ENCODE measurements at regions not wholly inside any gene's neighbourhood (a gene's known extent, or its start where the extent isn't known, plus 50 kb on each side); places are given as distances from the start of the nearest gene placed in this dataset.
"Not testable (repeated sequence)": the region's sequence is repeated elsewhere in the genome, so short reads cannot be mapped to it uniquely, and the experiment has no call there.

GRCh38 chr17:70564006-70564620 lies 394.8 kb downstream of the KCNJ2 start:
- Histone ChIP-seq H3K27ac (no peak overlapping the region), H3K9ac (ENCODE audit: insufficient read length) (no peak overlapping the region), H3K36me3 (ENCODE audit: insufficient read depth, low read length) (no peaks in the 10 kb centered on the region), H3K9me3 (ENCODE audit: low read depth, low read length) (no peaks in the 10 kb centered on the region), H3K4me3 (no peak overlapping the region)
- no peak for TF ChIP-seq EZH2 (IDR thresholded peaks at IDR 0.05)
- TF ChIP-seq POLR2AphosphoS5 (IDR thresholded peaks at IDR 0.05; ENCODE audit: borderline replicate concordance, low read depth, low read length) = no peak
- TF ChIP-seq FOXP2 (optimal IDR thresholded peaks at IDR 0.05; ENCODE audit: control extremely low read depth, extremely low read length, insufficient read depth) = no peak
- DNase-seq (ENCODE audit: low read depth, low spot score) = no peak

- no peak for DNase-seq (ENCODE audit: low read depth, low spot score)
- H3K27ac ChIP-seq = no peak overlapping the region
- no peak overlapping the region for H3K4me3 ChIP-seq
- H3K9me3 ChIP-seq (ENCODE audit: low read depth, low read length) = no peaks in the 10 kb centered on the region
- TF ChIP-seq EZH2 (IDR thresholded peaks at IDR 0.05) (no peak), FOXP2 (optimal IDR thresholded peaks at IDR 0.05; ENCODE audit: control extremely low read depth, extremely low read length, insufficient read depth) (no peak), POLR2AphosphoS5 (IDR thresholded peaks at IDR 0.05; ENCODE audit: borderline replicate concordance, low read depth, low read length) (no peak)
- H3K9ac ChIP-seq (ENCODE audit: insufficient read length) = no peak overlapping the region
- no peaks in the 10 kb centered on the region for H3K36me3 ChIP-seq (ENCODE audit: insufficient read depth, low read length)
These were observed 399.8 kb downstream of the KCNJ2 start for GRCh38 chr17:70569128-70569527.

- TF ChIP-seq FOXP2 (optimal IDR thresholded peaks at IDR 0.05; ENCODE audit: control extremely low read depth, extremely low read length, insufficient read depth) (no peak), EZH2 (IDR thresholded peaks at IDR 0.05) (no peak), POLR2AphosphoS5 (IDR thresholded peaks at IDR 0.05; ENCODE audit: borderline replicate concordance, low read depth, low read length) (no peak)
- no peaks in the 10 kb centered on the region for H3K36me3 ChIP-seq (ENCODE audit: insufficient read depth, low read length)
These were observed 408.1 kb downstream of the KCNJ2 start for GRCh38 chr17:70577456-70577855.

GRCh38 chr17:70581459-70581858 lies 412.1 kb downstream of the KCNJ2 start:
- no peak for TF ChIP-seq POLR2AphosphoS5 (IDR thresholded peaks at IDR 0.05; ENCODE audit: borderline replicate concordance, low read depth, low read length)
- H3K9ac ChIP-seq (ENCODE audit: insufficient read length) = no peak overlapping the region
- no peak for DNase-seq (ENCODE audit: low read depth, low spot score)
- no peaks in the 10 kb centered on the region for H3K36me3 ChIP-seq (ENCODE audit: insufficient read depth, low read length)
- no peak overlapping the region for H3K27ac ChIP-seq
- H3K9me3 ChIP-seq (ENCODE audit: low read depth, low read length) = no peaks in the 10 kb centered on the region
- no peak overlapping the region for H3K4me3 ChIP-seq

More at GRCh38 chr17:70577456-70577855, 408.1 kb downstream of the KCNJ2 start:
- DNase-seq (ENCODE audit: low read depth, low spot score) = no peak
- no peak overlapping the region for H3K9ac ChIP-seq (ENCODE audit: insufficient read length)
- no peak overlapping the region for H3K27ac ChIP-seq
- no peaks in the 10 kb centered on the region for H3K9me3 ChIP-seq (ENCODE audit: low read depth, low read length)
- no peak overlapping the region for H3K4me3 ChIP-seq

- TF ChIP-seq POLR2AphosphoS5 (IDR thresholded peaks at IDR 0.05; ENCODE audit: borderline replicate concordance, low read depth, low read length) (no peak), FOXP2 (optimal IDR thresholded peaks at IDR 0.05; ENCODE audit: control extremely low read depth, extremely low read length, insufficient read depth) (no peak), EZH2 (IDR thresholded peaks at IDR 0.05) (no peak)
- no peak overlapping the region for H3K4me3 ChIP-seq
- H3K27ac ChIP-seq = no peak overlapping the region
- H3K36me3 ChIP-seq (ENCODE audit: insufficient read depth, low read length) = no peaks in the 10 kb centered on the region
- no peaks in the 10 kb centered on the region for H3K9me3 ChIP-seq (ENCODE audit: low read depth, low read length)
- H3K9ac ChIP-seq (ENCODE audit: insufficient read length) = no peak overlapping the region
- no peak for DNase-seq (ENCODE audit: low read depth, low spot score)
These were observed 413.4 kb downstream of the KCNJ2 start for GRCh38 chr17:70582777-70583176.

- no peak for DNase-seq (ENCODE audit: low read depth, low spot score)
- Histone ChIP-seq H3K9ac (ENCODE audit: insufficient read length) (no peak overlapping the region), H3K27ac (no peak overlapping the region), H3K36me3 (ENCODE audit: insufficient read depth, low read length) (no peaks in the 10 kb centered on the region), H3K4me3 (no peak overlapping the region), H3K9me3 (ENCODE audit: low read depth, low read length) (no peaks in the 10 kb centered on the region)
- TF ChIP-seq EZH2 (IDR thresholded peaks at IDR 0.05) = no peak
These were observed 414.9 kb downstream of the KCNJ2 start for GRCh38 chr17:70584255-70584654.

- Histone ChIP-seq H3K27ac (peak overlapping the region; percentile 79), H3K9ac (ENCODE audit: insufficient read length) (no peak overlapping the region), H3K9me3 (ENCODE audit: low read depth, low read length) (no peaks in the 10 kb centered on the region), H3K4me3 (no peak overlapping the region), H3K36me3 (ENCODE audit: insufficient read depth, low read length) (no peaks in the 10 kb centered on the region)
- no peak for TF ChIP-seq POLR2AphosphoS5 (IDR thresholded peaks at IDR 0.05; ENCODE audit: borderline replicate concordance, low read depth, low read length)
- TF ChIP-seq EZH2 (IDR thresholded peaks at IDR 0.05) = no peak
- no peak for TF ChIP-seq FOXP2 (optimal IDR thresholded peaks at IDR 0.05; ENCODE audit: control extremely low read depth, extremely low read length, insufficient read depth)
- DNase-seq (ENCODE audit: low read depth, low spot score) = no peak
These were observed 418.7 kb downstream of the KCNJ2 start for GRCh38 chr17:70588003-70588402.

GRCh38 chr17:70597774-70598173 lies 428.4 kb downstream of the KCNJ2 start:
- Histone ChIP-seq H3K9me3 (ENCODE audit: low read depth, low read length) (no peaks in the 10 kb centered on the region), H3K27ac (no peak overlapping the region), H3K36me3 (ENCODE audit: insufficient read depth, low read length) (no peaks in the 10 kb centered on the region), H3K4me3 (no peak overlapping the region), H3K9ac (ENCODE audit: insufficient read length) (no peak overlapping the region)
- DNase-seq (ENCODE audit: low read depth, low spot score) = no peak
- TF ChIP-seq EZH2 (IDR thresholded peaks at IDR 0.05) (no peak), POLR2AphosphoS5 (IDR thresholded peaks at IDR 0.05; ENCODE audit: borderline replicate concordance, low read depth, low read length) (no peak), FOXP2 (optimal IDR thresholded peaks at IDR 0.05; ENCODE audit: control extremely low read depth, extremely low read length, insufficient read depth) (no peak)

GRCh38 chr17:70599198-70599597 lies 429.9 kb downstream of the KCNJ2 start:
- TF ChIP-seq EZH2 (IDR thresholded peaks at IDR 0.05) (no peak), FOXP2 (optimal IDR thresholded peaks at IDR 0.05; ENCODE audit: control extremely low read depth, extremely low read length, insufficient read depth) (no peak), POLR2AphosphoS5 (IDR thresholded peaks at IDR 0.05; ENCODE audit: borderline replicate concordance, low read depth, low read length) (no peak)
- H3K36me3 ChIP-seq (ENCODE audit: insufficient read depth, low read length) = no peaks in the 10 kb centered on the region

GRCh38 chr17:70599945-70600344 lies 430.6 kb downstream of the KCNJ2 start:
- H3K27ac ChIP-seq; DNase-seq (ENCODE audit: low read depth, low spot score); H3K4me3 ChIP-seq; H3K9ac ChIP-seq (ENCODE audit: insufficient read length); H3K36me3 ChIP-seq (ENCODE audit: insufficient read depth, low read length); H3K9me3 ChIP-seq (ENCODE audit: low read depth, low read length): not testable (repeated sequence)

More at GRCh38 chr17:70599198-70599597, 429.9 kb downstream of the KCNJ2 start:
- Histone ChIP-seq H3K4me3 (no peak overlapping the region), H3K9me3 (ENCODE audit: low read depth, low read length) (no peaks in the 10 kb centered on the region), H3K27ac (no peak overlapping the region), H3K9ac (ENCODE audit: insufficient read length) (no peak overlapping the region)
- DNase-seq (ENCODE audit: low read depth, low spot score) = no peak
